HEK293 (cell line): ENCODE measurements at regions not wholly inside any gene's neighbourhood (a gene's known extent, or its start where the extent isn't known, plus 50 kb on each side); places are given as distances from the start of the nearest gene placed in this dataset.

Source experiments
- CTCF ChIA-PET: fragments of 350-600 bp; formaldehyde crosslinking; extraction: SDS; loops from one replicate; lab custom pipeline; 2021; ENCODE audit warnings: antibody characterized with exemption; lab: Yijun Ruan, JAX
- POLR2A ChIA-PET: fragments of 300-600 bp; formaldehyde crosslinking; extraction: SDS; loops from one replicate; lab custom pipeline; 2020; ENCODE audit warnings: antibody characterized with exemption, inconsistent platforms; lab: Yijun Ruan, JAX
- H3K27ac ChIP-seq: fragments of 200-500 bp; sonication (Bioruptor generic); 2 replicates; pipeline ENCODE4 v1.5.1; 2014; ENCODE audit warnings: low read depth, low read length, control low read depth, inconsistent platforms; ENCODE audit errors: extremely low read depth
- H3K36me3 ChIP-seq, 2 experiments: fragments of 200-500 bp in 1 of 2; sonication (Bioruptor generic) in 1 of 2; 1 replicate in 1 of 2; 2 replicates in 1 of 2; pipeline ENCODE4 v1.5.1; 2014 to 2017; ENCODE audit warnings: inconsistent platforms in 2 of 2, low read length in 2 of 2; ENCODE audit not compliant: control insufficient read depth in 2 of 2, insufficient read depth in 1 of 2
- H3K4me1 ChIP-seq: fragments of 200-500 bp; sonication (Bioruptor generic); 2 replicates; pipeline ENCODE4 v1.5.1; 2014; ENCODE audit warnings: mild to moderate bottlenecking, low read length, inconsistent platforms; ENCODE audit not compliant: control insufficient read depth, insufficient read depth
- H3K4me3 ChIP-seq: 2 replicates; pipeline ENCODE4 v1.5.1; 2011; ENCODE audit warnings: low read depth, mild to moderate bottlenecking, control low read depth, low read length, moderate library complexity
- H3K9me3 ChIP-seq: fragments of 200-500 bp; sonication (Bioruptor generic); 2 replicates; pipeline ENCODE4 v1.5.1; 2014; ENCODE audit warnings: low read depth, low read length, inconsistent platforms; ENCODE audit not compliant: control insufficient read depth, insufficient read depth
- GLIS2 ChIP-seq: fragments of 450-650 bp; formaldehyde crosslinking; IDR thresholded peaks from 2 replicates; pipeline ENCODE4 v1.5.1; 2016; ENCODE audit warnings: missing biosample characterization, missing genetic modification characterization
- MZF1 ChIP-seq: fragments of 450-650 bp; formaldehyde crosslinking; IDR thresholded peaks from 2 replicates; pipeline ENCODE4 v1.5.1; 2017; ENCODE audit warnings: missing biosample characterization, missing genetic modification characterization, borderline replicate concordance
- SCRT2 ChIP-seq: fragments of 450-650 bp; formaldehyde crosslinking; IDR thresholded peaks from 2 replicates; pipeline ENCODE4 v1.5.1; 2016; ENCODE audit warnings: missing biosample characterization, missing genetic modification characterization
- SP7 ChIP-seq: fragments of 450-650 bp; formaldehyde crosslinking; IDR thresholded peaks from 2 replicates; pipeline ENCODE4 v1.5.1; 2016; ENCODE audit warnings: missing biosample characterization, missing genetic modification characterization
- YY1 ChIP-seq: fragments of 450-650 bp; formaldehyde crosslinking; IDR thresholded peaks from 2 replicates; pipeline ENCODE4 v1.5.1; 2018; ENCODE audit warnings: missing biosample characterization, missing genetic modification characterization
- ZFHX2 ChIP-seq: fragments of 450-650 bp; formaldehyde crosslinking; conservative IDR thresholded peaks from 2 replicates; pipeline ENCODE4 v1.5.1; 2016; ENCODE audit warnings: missing biosample characterization, missing genetic modification characterization
- ZFP37 ChIP-seq: fragments of 450-650 bp; formaldehyde crosslinking; IDR thresholded peaks from 2 replicates; pipeline ENCODE4 v1.5.1; 2016; ENCODE audit warnings: missing biosample characterization, missing genetic modification characterization
- ZNF112 ChIP-seq: fragments of 450-650 bp; formaldehyde crosslinking; IDR thresholded peaks from 2 replicates; pipeline ENCODE4 v1.5.0; 2017; ENCODE audit warnings: missing biosample characterization, missing genetic modification characterization
- ZNF16 ChIP-seq: fragments of 450-650 bp; formaldehyde crosslinking; IDR thresholded peaks from 2 replicates; pipeline ENCODE4 v1.5.1; 2016; ENCODE audit warnings: low read depth, missing biosample characterization, missing genetic modification characterization
- ZNF174 ChIP-seq: fragments of 450-650 bp; formaldehyde crosslinking; IDR thresholded peaks from 2 replicates; pipeline ENCODE4 v1.5.0; 2017; ENCODE audit warnings: missing biosample characterization, mild to moderate bottlenecking, missing genetic modification characterization
- ZNF239 ChIP-seq: fragments of 450-650 bp; formaldehyde crosslinking; IDR thresholded peaks from 2 replicates; pipeline ENCODE4 v1.5.1; 2016; ENCODE audit warnings: missing biosample characterization, missing genetic modification characterization
- ZNF274 ChIP-seq, 2 experiments: fragments of 200-500 bp in 1 of 2; fragments of 450-650 bp in 1 of 2; sonication (Bioruptor generic) in 1 of 2; formaldehyde crosslinking in 1 of 2; IDR thresholded peaks; 2 replicates each; pipeline versions ENCODE4 v1.5.1 to v1.6.1; 2014 to 2016; ENCODE audit warnings: borderline replicate concordance in 1 of 2, inconsistent platforms in 1 of 2, low read length in 1 of 2, missing biosample characterization in 1 of 2, missing genetic modification characterization in 1 of 2
- ZNF404 ChIP-seq: fragments of 450-650 bp; formaldehyde crosslinking; IDR thresholded peaks from 2 replicates; pipeline ENCODE4 v1.5.1; 2017; ENCODE audit warnings: missing biosample characterization, missing genetic modification characterization
- ZNF571 ChIP-seq: fragments of 450-650 bp; formaldehyde crosslinking; IDR thresholded peaks from 2 replicates; pipeline ENCODE4 v1.5.0; 2017; ENCODE audit warnings: missing biosample characterization, missing genetic modification characterization
- TF ChIP-seq, protein P1 (sequence below): fragments of 450-650 bp; formaldehyde crosslinking; IDR thresholded peaks from 2 replicates; pipeline ENCODE4 v1.5.1; 2016; ENCODE audit warnings: missing biosample characterization, missing genetic modification characterization
- TF ChIP-seq, protein P2 (sequence below): fragments of 450-650 bp; formaldehyde crosslinking; IDR thresholded peaks from 2 replicates; pipeline ENCODE4 v1.5.1; 2016; ENCODE audit warnings: missing biosample characterization, missing genetic modification characterization, borderline replicate concordance
- TF ChIP-seq, protein P3 (sequence below): fragments of 450-650 bp; formaldehyde crosslinking; IDR thresholded peaks from 2 replicates; pipeline ENCODE4 v1.5.1; 2016; ENCODE audit warnings: missing biosample characterization, missing genetic modification characterization

DNA sequence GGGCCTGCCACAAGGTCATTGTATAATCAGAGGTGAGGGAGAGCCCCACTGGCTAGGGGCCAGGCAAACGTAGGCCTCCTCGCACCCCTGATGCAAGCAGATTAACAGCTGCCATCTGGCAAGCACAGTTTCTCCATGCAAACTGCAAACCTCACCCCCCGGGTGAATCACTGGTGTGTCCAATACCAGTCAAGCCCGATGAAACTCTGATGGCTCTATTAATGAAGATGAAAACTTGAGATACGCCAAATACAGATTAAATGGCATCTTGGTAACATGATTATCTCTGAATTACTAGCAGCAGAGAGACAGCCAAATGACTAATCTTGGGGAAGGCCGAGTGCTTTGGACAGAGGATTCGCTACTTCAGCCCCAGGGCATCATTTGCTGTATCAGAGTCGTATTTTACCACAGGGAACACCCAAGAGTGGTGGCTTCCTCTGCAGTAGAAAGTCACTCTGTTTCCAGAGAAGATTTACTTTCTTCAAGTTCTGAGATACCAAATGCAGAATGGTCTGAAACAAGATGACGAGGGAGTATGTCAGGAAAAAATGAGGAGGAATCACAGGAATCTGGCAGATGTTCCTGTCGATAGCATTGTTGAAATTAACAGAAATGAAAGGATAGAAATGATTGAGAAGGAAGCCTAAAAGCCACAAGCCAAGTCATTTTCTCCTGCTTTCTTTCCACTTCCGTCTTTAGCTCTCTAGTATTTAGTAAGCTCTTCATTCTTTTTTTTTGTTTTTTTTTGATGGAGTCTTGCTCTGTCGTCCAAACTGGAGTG lies 96.2 kb upstream of the NR2F2 start (continued):
- no peak for TF ChIP-seq SCRT2 (tag by site-specific recombination)

DNA sequence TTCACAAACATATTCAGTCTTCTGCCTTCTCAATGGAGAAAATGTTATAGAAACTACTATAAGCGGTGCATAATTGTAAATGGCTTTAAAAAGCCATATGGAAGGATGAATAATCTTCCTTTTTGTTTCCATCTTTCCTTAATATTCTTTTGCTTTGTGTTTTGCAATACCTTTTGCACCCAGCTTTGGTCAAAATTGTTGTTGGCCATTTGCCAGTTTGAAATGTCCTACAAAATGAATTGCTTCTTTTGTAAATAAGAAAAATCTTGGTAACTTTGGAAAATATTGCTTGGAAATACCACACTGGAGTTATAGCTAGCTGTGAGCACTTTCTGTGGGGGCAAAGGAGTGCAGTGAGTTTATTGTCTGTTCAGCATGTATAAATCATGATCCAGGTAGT lies 93.5 kb upstream of the NR2F2 start:
- POLR2A ChIA-PET = interaction anchor here (0.6 kb wide), 1 partner anchor 119 kb away, joined by 3 read pairs; no protein-coding TSS in a partner anchor
- Histone ChIP-seq H3K27ac (no peak overlapping the region), H3K9me3 (no peaks in the 10 kb centered on the region), H3K4me3 (no peak overlapping the region), H3K36me3 (no peaks in the 10 kb centered on the region), H3K4me1 (peaks cover 5% of the 10 kb centered on the region; the same call in 1 of the 2 replicates)
- CTCF ChIA-PET = interaction anchor here (0.7 to 2.0 kb wide), 3 partner anchors 60 to 1576 kb away, joined by 3 to 6 read pairs (median 4); no protein-coding TSS in a partner anchor
- TF ChIP-seq ZNF239 (tag by site-specific recombination) (no peak), MZF1 (tag by site-specific recombination) (no peak), GLIS2 (tag by site-specific recombination) (no peak), SP7 (tag by site-specific recombination) (no peak), ZFP37 (no peak), ZNF16 (tag by site-specific recombination) (no peak), ZNF404 (tag by site-specific recombination) (no peak), ZNF274 (IDR thresholded peaks at IDR 0.05; ENCODE audit: low read length) (no peak), ZNF274 (tag by site-specific recombination; IDR thresholded peaks at IDR 0.05; ENCODE audit: borderline replicate concordance) (no peak)
- TF ChIP-seq, protein P1, sequence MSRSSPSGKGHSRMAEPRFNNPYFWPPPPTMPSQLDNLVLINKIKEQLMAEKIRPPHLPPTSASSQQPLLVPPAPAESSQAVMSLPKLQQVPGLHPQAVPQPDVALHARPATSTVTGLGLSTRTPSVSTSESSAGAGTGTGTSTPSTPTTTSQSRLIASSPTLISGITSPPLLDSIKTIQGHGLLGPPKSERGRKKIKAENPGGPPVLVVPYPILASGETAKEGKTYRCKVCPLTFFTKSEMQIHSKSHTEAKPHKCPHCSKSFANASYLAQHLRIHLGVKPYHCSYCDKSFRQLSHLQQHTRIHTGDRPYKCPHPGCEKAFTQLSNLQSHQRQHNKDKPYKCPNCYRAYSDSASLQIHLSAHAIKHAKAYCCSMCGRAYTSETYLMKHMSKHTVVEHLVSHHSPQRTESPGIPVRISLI (tag by site-specific recombination) = no peak
- TF ChIP-seq, protein P2, sequence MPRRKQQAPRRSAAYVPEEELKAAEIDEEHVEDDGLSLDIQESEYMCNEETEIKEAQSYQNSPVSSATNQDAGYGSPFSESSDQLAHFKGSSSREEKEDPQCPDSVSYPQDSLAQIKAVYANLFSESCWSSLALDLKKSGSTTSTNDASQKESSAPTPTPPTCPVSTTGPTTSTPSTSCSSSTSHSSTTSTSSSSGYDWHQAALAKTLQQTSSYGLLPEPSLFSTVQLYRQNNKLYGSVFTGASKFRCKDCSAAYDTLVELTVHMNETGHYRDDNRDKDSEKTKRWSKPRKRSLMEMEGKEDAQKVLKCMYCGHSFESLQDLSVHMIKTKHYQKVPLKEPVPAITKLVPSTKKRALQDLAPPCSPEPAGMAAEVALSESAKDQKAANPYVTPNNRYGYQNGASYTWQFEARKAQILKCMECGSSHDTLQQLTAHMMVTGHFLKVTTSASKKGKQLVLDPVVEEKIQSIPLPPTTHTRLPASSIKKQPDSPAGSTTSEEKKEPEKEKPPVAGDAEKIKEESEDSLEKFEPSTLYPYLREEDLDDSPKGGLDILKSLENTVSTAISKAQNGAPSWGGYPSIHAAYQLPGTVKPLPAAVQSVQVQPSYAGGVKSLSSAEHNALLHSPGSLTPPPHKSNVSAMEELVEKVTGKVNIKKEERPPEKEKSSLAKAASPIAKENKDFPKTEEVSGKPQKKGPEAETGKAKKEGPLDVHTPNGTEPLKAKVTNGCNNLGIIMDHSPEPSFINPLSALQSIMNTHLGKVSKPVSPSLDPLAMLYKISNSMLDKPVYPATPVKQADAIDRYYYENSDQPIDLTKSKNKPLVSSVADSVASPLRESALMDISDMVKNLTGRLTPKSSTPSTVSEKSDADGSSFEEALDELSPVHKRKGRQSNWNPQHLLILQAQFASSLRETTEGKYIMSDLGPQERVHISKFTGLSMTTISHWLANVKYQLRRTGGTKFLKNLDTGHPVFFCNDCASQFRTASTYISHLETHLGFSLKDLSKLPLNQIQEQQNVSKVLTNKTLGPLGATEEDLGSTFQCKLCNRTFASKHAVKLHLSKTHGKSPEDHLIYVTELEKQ (tag by site-specific recombination) = no peak

DNA sequence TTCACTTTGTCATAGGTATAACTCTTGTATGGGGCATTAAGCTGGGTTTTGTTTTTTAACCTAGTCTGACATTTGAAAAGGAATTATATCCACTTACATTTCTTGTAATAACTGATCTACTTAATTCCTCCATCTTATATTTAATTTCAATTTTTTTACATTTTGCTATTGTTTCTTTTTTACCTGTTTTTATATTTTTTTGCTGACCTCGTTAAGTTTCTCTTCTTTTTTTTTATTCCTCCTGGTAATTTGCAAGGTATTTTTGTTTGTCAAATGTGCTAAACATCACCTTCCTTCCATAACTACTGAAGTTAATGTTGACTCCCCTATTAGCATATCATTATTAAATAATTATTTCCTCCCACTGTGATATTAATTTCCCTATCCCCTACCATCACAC lies 87.7 kb upstream of the NR2F2 start:
- POLR2A ChIA-PET = interaction anchor here (0.6 to 1.0 kb wide), 3 partner anchors 12 to 84 kb away, joined by 4 to 5 read pairs (median 5); no protein-coding TSS in a partner anchor
- no peak overlapping the region for H3K27ac ChIP-seq
- TF ChIP-seq ZNF571 = no peak
- TF ChIP-seq, protein P3, sequence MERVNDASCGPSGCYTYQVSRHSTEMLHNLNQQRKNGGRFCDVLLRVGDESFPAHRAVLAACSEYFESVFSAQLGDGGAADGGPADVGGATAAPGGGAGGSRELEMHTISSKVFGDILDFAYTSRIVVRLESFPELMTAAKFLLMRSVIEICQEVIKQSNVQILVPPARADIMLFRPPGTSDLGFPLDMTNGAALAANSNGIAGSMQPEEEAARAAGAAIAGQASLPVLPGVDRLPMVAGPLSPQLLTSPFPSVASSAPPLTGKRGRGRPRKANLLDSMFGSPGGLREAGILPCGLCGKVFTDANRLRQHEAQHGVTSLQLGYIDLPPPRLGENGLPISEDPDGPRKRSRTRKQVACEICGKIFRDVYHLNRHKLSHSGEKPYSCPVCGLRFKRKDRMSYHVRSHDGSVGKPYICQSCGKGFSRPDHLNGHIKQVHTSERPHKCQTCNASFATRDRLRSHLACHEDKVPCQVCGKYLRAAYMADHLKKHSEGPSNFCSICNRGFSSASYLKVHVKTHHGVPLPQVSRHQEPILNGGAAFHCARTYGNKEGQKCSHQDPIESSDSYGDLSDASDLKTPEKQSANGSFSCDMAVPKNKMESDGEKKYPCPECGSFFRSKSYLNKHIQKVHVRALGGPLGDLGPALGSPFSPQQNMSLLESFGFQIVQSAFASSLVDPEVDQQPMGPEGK (tag by site-specific recombination) = no peak
- TF ChIP-seq, protein P2 (tag by site-specific recombination) = no peak
- no peak for TF ChIP-seq ZNF174 (tag by site-specific recombination)
- TF ChIP-seq ZNF112 (tag by site-specific recombination) = no peak
- no peak for TF ChIP-seq YY1
- TF ChIP-seq ZFHX2 = no peak
- TF ChIP-seq, all 188 proteins: peak for 0
- Histone ChIP-seq H3K9me3 (no peaks in the 10 kb centered on the region), H3K36me3 (no peaks in the 10 kb centered on the region), H3K4me1 (no peaks in the 10 kb centered on the region), H3K4me3 (no peak overlapping the region)
- CTCF ChIA-PET = no interaction called here
